Neural crest cell (in vitro differentiated cells): ENCODE measurements at regions not wholly inside any gene's neighbourhood (a gene's known extent, or its start where the extent isn't known, plus 50 kb on each side); places are given as distances from the start of the nearest gene placed in this dataset.
A peak's percentile ranks its signal among the peaks of the same experiment; 100 is the strongest.

ENCODE experiments used
- DNase-seq: peaks from one replicate; pipeline ENCODE4 v3.0.0; 2021; ENCODE audit warnings: low read depth, mixed read lengths, low spot score
- H3K27ac Mint-ChIP-seq: one replicate; pipeline ENCODE4 v1.8.0; 2021; ENCODE audit warnings: mild to moderate bottlenecking, mixed read lengths; ENCODE audit not compliant: unreplicated experiment
- H3K27me3 Mint-ChIP-seq: 2 replicates; pipeline ENCODE4 v1.8.0; 2021; ENCODE audit warnings: low read depth, mild to moderate bottlenecking, mixed read lengths
- H3K36me3 Mint-ChIP-seq: 2 replicates; pipeline ENCODE4 v1.8.0; 2021; ENCODE audit warnings: low read depth, mild to moderate bottlenecking, mixed read lengths
- H3K4me1 Mint-ChIP-seq: 2 replicates; pipeline ENCODE4 v1.8.0; 2021; ENCODE audit warnings: mixed read lengths
- H3K4me3 Mint-ChIP-seq: one replicate; pipeline ENCODE4 v1.8.0; 2021; ENCODE audit warnings: mild to moderate bottlenecking, mixed read lengths
- H3K9me3 Mint-ChIP-seq: 2 replicates; pipeline ENCODE4 v1.8.0; 2021; ENCODE audit warnings: mixed read lengths
- CTCF ChIP-seq: fragments of 200-600 bp; sonication (generic); conservative IDR thresholded peaks from 2 replicates; pipeline ENCODE4 v1.5.0; 2021; ENCODE audit warnings: antibody characterized with exemption, mild to moderate bottlenecking

- H3K27me3 Mint-ChIP-seq, result no peaks in the 10 kb centered on the region
- no peak for DNase-seq
Measured at GRCh38 chr14:101223561-101224162, 320.1 kb upstream of the RTL1 start.

GRCh38 chr14:101224356-101225156 is 321.0 kb upstream of the RTL1 start:
- H3K9me3 Mint-ChIP-seq, result no peaks in the 10 kb centered on the region
- H3K27me3 Mint-ChIP-seq, result no peaks in the 10 kb centered on the region
- H3K36me3 Mint-ChIP-seq, result peaks cover 2% of the 10 kb centered on the region
- no peak for DNase-seq
- TF ChIP-seq CTCF, result no peak
- H3K4me1 Mint-ChIP-seq, result peaks cover 69% of the 10 kb centered on the region
- peak overlapping the region; percentile 50 for H3K27ac Mint-ChIP-seq
- peak overlapping the region; percentile 31 for H3K4me3 Mint-ChIP-seq

More at GRCh38 chr14:101223561-101224162, 320.1 kb upstream of the RTL1 start:
- Mint-ChIP-seq H3K9me3 (no peaks in the 10 kb centered on the region), H3K36me3 (peaks cover 2% of the 10 kb centered on the region), H3K4me3 (peak overlapping the region; percentile 65), H3K4me1 (peaks cover 68% of the 10 kb centered on the region), H3K27ac (peak overlapping the region; percentile 94)
- TF ChIP-seq CTCF, result no peak

DNA sequence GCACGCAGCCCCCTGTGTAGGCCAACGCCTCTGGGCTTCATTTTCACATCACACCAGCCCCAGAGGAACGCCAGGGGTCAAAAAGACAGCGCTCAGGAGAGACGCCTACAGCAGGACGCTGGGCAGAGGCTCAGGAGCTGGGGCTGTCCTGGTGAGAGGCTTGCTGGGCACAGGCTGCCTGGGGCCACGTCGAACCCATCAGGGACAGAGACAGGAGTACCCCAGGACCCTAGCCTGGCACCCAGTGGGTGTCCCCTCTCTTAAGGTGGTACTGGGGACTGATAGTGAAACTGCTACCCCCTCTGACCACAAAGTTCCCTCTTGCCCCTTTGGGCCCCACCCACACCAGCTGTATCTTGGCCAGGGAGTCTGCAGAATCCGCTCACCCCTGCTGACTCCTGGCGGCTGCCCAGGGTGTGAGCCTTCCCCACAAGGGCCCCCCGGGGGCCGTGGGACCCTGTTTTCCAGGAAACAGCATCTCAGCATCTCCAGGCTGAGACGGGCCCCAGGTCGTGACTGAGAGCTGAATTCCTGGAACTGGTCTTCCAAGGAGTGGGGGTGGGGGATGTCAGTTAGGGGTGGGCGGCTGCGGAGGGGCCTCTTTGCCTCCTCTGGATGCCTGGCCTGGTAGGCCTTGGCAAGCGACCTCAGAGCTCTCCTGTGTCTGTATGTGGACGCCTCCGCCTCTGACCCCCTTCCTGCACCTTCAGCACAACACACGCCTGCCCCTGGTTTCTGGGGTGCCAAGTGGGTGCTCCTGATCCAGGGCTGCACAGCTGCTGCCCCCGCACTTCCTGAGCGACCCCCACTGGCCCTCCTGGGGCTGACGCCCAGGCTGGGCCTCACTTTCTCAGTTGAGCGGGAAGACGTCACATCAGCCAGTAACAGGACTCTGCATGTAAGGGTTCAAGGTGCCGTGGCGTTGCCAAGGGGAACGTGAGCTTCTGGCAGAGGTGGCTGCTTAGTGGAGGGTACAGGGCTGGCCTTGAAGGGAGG is 321.9 kb upstream of the RTL1 start:
- TF ChIP-seq CTCF, result no peak
- no peaks in the 10 kb centered on the region for H3K27me3 Mint-ChIP-seq
- H3K4me3 Mint-ChIP-seq, result no peak overlapping the region
- H3K9me3 Mint-ChIP-seq, result no peaks in the 10 kb centered on the region
- H3K27ac Mint-ChIP-seq, result peak overlapping the region; percentile 94
- H3K36me3 Mint-ChIP-seq, result peaks cover 2% of the 10 kb centered on the region
- no peak for DNase-seq
- peaks cover 64% of the 10 kb centered on the region for H3K4me1 Mint-ChIP-seq

DNA sequence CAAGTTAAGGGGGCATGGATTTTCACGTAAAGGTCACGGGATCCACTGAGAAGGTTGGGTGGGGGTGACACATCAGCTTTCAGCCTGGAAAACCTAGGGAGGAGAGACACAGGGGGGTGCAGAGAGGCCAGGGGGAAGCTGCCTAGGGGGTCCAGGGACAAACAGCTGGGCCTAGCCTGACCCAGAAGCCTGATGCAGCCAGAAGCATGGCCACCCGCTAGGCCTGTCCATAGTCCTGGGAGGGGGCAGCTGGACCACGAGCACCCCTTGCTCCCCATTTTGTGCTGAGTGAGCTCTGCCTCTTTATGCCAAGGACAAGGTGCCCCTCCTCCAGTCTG is 322.7 kb upstream of the RTL1 start:
- H3K4me1 Mint-ChIP-seq, result peaks cover 60% of the 10 kb centered on the region
- no peaks in the 10 kb centered on the region for H3K9me3 Mint-ChIP-seq
- H3K4me3 Mint-ChIP-seq, result no peak overlapping the region
- peak overlapping the region; percentile 94 for H3K27ac Mint-ChIP-seq
- TF ChIP-seq CTCF, result no peak
- DNase-seq, result no peak
- H3K27me3 Mint-ChIP-seq, result no peaks in the 10 kb centered on the region
- H3K36me3 Mint-ChIP-seq, result peaks cover 2% of the 10 kb centered on the region

DNA sequence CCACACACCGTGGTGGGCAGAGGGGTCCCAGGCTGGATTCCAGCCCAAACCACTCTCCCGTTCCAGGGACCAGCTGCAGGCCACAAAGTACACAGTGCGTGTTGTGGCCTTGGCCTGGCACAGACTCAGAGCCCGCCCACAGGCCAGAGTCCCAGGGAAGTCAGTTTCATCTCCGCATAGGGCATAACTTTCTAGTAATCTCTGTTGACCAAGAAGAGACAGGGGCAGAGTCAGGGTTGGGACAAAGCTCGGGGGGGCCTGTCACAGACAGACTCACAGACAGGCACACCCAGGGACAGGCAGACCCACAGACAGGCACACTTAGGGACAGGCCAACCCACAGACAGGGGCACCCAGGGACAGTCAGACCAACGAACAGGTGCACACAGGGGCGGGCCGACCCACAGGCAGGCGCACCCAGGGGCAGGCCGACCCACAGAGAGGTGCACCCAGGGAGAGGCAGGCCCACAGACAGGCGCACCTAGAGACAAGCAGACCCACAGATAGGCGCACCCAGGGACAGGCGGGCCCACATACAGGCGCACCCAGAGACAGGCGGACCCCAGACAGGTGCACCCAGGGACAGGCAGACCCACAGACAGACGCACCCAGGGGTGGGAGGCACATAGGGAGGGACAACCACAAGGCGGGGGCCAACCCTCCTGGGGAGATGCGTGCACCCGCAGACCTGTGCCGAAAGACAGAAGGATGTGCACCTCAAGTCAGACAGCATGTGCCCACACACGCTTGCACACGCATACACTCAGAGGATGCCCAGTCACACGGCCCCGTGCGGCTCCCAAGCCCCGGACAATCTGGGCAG is 323.3 kb upstream of the RTL1 start:
- Mint-ChIP-seq H3K4me1 (peaks cover 55% of the 10 kb centered on the region), H3K4me3 (no peak overlapping the region), H3K27me3 (no peaks in the 10 kb centered on the region), H3K9me3 (no peaks in the 10 kb centered on the region), H3K36me3 (peaks cover 2% of the 10 kb centered on the region), H3K27ac (peak overlapping the region; percentile 87)
- DNase-seq, result no peak
- no peak for TF ChIP-seq CTCF
